ENCODE measurements at regions not wholly inside any gene's neighbourhood (a gene's known extent, or its start where the extent isn't known, plus 50 kb on each side); places are given as distances from the start of the nearest gene placed in this dataset.

DNA sequence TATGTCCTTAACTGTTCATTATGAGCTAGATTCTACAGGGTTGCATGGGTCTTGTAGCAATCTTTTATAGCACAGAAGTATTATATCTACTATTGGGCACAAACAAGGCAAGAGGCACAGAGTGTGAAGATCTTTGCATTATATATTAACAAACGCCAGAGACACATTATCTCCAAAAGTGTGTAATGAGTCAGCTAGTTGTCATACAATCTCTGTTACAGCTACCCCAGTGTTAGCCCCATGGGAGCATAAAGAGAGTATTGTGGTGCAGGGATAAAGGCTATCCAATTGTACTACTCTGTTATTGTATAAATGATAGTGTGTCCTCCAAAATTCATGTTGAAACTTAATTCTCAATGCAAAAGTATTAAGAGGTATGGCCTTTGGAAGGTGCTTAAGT lies 148.4 kb upstream of the RIMS1 start:
- no CpG with 5 or more reads among the region's 1 CpG for WGBS (ENCODE audit: extremely low coverage, insufficient coverage, insufficient read length)
- H3K4me2 ChIP-seq (ENCODE audit: low read length): no peak overlapping the region
- H2AK5ac ChIP-seq (ENCODE audit: low read length): no peak overlapping the region
- H3K4me1 ChIP-seq (ENCODE audit: control insufficient read depth in 1 of 2, insufficient read depth in 2 of 2, low read length in 2 of 2): no peaks in the 10 kb centered on the region
- H3K27me3 ChIP-seq (ENCODE audit: insufficient read depth, low read length): no peaks in the 10 kb centered on the region
- no peak for DNase-seq
- no peak overlapping the region for H3K18ac ChIP-seq (ENCODE audit: low read length)
- no peaks in the 10 kb centered on the region for H3K79me1 ChIP-seq (ENCODE audit: low read length)
- H3K4me3 ChIP-seq (ENCODE audit: low read depth, low read length): no peak overlapping the region
- H4K91ac ChIP-seq (ENCODE audit: low read depth, low read length): no peak overlapping the region
- no peak overlapping the region for H4K12ac ChIP-seq (ENCODE audit: low read depth, low read length)
- H3K36me3 ChIP-seq (ENCODE audit: control insufficient read depth in 1 of 2, insufficient read depth in 2 of 2, low read length in 2 of 2): no peaks in the 10 kb centered on the region
- H3K79me2 ChIP-seq (ENCODE audit: control insufficient read depth, insufficient read depth, low read length, poor library complexity): no peaks in the 10 kb centered on the region
- no peak overlapping the region for H2BK120ac ChIP-seq (ENCODE audit: insufficient read depth, low read length, poor library complexity)
- no peak overlapping the region for H3K9ac ChIP-seq (ENCODE audit: low read length)
- no peak overlapping the region for H2BK5ac ChIP-seq (ENCODE audit: low read depth, low read length, poor library complexity)
- no peak overlapping the region for H3K23ac ChIP-seq (ENCODE audit: low read length)
- no peak overlapping the region for H3K14ac ChIP-seq (ENCODE audit: low read length)
- no peak overlapping the region for H4K8ac ChIP-seq (ENCODE audit: low read depth, low read length)
- no peaks in the 10 kb centered on the region for H3K9me3 ChIP-seq (ENCODE audit: insufficient read depth, low read depth, low read length)
- H2BK12ac ChIP-seq (ENCODE audit: low read length): no peak overlapping the region
- no peak overlapping the region for H3K4ac ChIP-seq (ENCODE audit: low read depth, low read length)
- H3K27ac ChIP-seq (ENCODE audit: low read depth, low read length): no peak overlapping the region
- no peak overlapping the region for H2AFZ ChIP-seq (ENCODE audit: insufficient read depth, low read length, poor library complexity)

DNA sequence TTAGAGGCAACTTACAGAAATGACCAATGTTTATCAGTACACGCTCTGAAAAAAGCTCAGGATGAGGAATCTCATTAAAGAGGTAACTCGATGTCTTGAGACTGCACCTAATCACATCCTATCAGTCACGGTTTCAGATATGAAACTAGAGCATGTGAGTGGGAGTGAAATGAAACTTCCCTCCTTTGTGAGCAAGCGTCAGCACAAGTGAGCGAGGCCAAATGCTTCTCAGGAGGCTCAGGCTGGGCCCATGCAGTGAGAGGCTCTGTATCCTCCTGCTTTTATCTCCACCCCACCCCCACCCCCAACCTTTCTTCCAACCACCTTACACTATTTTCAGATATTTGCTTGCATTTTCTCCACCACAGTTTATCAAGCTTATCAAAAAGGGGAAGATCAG lies 140.8 kb upstream of the RIMS1 start:
- no peak overlapping the region for H2AK5ac ChIP-seq (ENCODE audit: low read length)
- H3K14ac ChIP-seq (ENCODE audit: low read length): no peak overlapping the region
- H3K4me1 ChIP-seq (ENCODE audit: control insufficient read depth in 1 of 2, insufficient read depth in 2 of 2, low read length in 2 of 2): no peaks in the 10 kb centered on the region
- H4K91ac ChIP-seq (ENCODE audit: low read depth, low read length): no peak overlapping the region
- H4K8ac ChIP-seq (ENCODE audit: low read depth, low read length): no peak overlapping the region
- H3K4me2 ChIP-seq (ENCODE audit: low read length): no peak overlapping the region
- no peak overlapping the region for H2BK5ac ChIP-seq (ENCODE audit: low read depth, low read length, poor library complexity)
- no peaks in the 10 kb centered on the region for H3K27me3 ChIP-seq (ENCODE audit: insufficient read depth, low read length)
- no CpG with 5 or more reads among the region's 5 CpGs for WGBS (ENCODE audit: extremely low coverage, insufficient coverage, insufficient read length)
- no peaks in the 10 kb centered on the region for H3K79me2 ChIP-seq (ENCODE audit: control insufficient read depth, insufficient read depth, low read length, poor library complexity)
- H2BK120ac ChIP-seq (ENCODE audit: insufficient read depth, low read length, poor library complexity): no peak overlapping the region
- no peak for DNase-seq
- no peaks in the 10 kb centered on the region for H3K9me3 ChIP-seq (ENCODE audit: insufficient read depth, low read depth, low read length)
- no peak overlapping the region for H3K9ac ChIP-seq (ENCODE audit: low read length)
- H2AFZ ChIP-seq (ENCODE audit: insufficient read depth, low read length, poor library complexity): no peak overlapping the region
- no peak overlapping the region for H3K4me3 ChIP-seq (ENCODE audit: low read depth, low read length)
- H2BK12ac ChIP-seq (ENCODE audit: low read length): no peak overlapping the region
- H3K27ac ChIP-seq (ENCODE audit: low read depth, low read length): no peak overlapping the region
- no peak overlapping the region for H3K18ac ChIP-seq (ENCODE audit: low read length)
- no peaks in the 10 kb centered on the region for H3K36me3 ChIP-seq (ENCODE audit: control insufficient read depth in 1 of 2, insufficient read depth in 2 of 2, low read length in 2 of 2)
- H3K23ac ChIP-seq (ENCODE audit: low read length): no peak overlapping the region
- no peak overlapping the region for H4K12ac ChIP-seq (ENCODE audit: low read depth, low read length)
- no peaks in the 10 kb centered on the region for H3K79me1 ChIP-seq (ENCODE audit: low read length)
- no peak overlapping the region for H3K4ac ChIP-seq (ENCODE audit: low read depth, low read length)

DNA sequence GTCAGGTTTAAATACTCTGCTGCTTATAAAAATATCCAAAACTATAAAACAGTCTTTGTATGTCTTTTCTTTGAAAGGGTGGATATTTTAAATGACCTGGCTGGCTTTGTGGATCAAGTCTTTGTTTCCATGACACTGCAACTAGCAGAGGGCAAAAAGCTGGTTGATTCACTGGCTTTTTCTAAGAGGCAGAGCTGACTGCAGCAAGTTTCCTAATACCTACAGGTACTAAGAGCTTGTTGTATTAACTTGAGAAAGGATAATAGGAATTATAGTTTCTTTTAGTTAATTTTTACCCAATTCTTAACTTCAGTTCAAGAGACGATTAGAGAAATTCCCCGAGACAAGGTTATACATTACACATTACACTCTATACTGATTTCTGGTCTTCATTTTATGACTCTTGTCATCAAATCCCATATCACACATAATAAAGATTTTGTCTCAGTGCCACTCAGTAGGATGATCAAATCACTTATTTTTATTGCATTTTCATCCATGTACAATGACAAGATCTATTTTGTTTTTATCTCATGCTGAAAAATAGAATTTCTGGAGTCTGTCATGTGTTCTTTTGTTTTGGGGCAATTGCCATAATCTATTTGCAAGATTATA lies 120.1 kb upstream of the RIMS1 start:
- Histone ChIP-seq H3K27ac (ENCODE audit: low read depth, low read length) (no peak overlapping the region), H3K9ac (ENCODE audit: low read length) (no peak overlapping the region), H3K36me3 (ENCODE audit: control insufficient read depth in 1 of 2, insufficient read depth in 2 of 2, low read length in 2 of 2) (no peaks in the 10 kb centered on the region), H4K12ac (ENCODE audit: low read depth, low read length) (no peak overlapping the region), H2BK120ac (ENCODE audit: insufficient read depth, low read length, poor library complexity) (no peak overlapping the region), H2BK12ac (ENCODE audit: low read length) (no peak overlapping the region), H3K4me3 (ENCODE audit: low read depth, low read length) (no peak overlapping the region), H3K4ac (ENCODE audit: low read depth, low read length) (no peak overlapping the region), H3K79me2 (ENCODE audit: control insufficient read depth, insufficient read depth, low read length, poor library complexity) (no peaks in the 10 kb centered on the region), H3K79me1 (ENCODE audit: low read length) (no peaks in the 10 kb centered on the region), H4K8ac (ENCODE audit: low read depth, low read length) (no peak overlapping the region), H3K4me1 (ENCODE audit: control insufficient read depth in 1 of 2, insufficient read depth in 2 of 2, low read length in 2 of 2) (no peaks in the 10 kb centered on the region), H2AFZ (ENCODE audit: insufficient read depth, low read length, poor library complexity) (no peak overlapping the region), H3K14ac (ENCODE audit: low read length) (no peak overlapping the region), H3K18ac (ENCODE audit: low read length) (no peak overlapping the region), H3K27me3 (ENCODE audit: insufficient read depth, low read length) (no peaks in the 10 kb centered on the region), H3K23ac (ENCODE audit: low read length) (no peak overlapping the region), H2AK5ac (ENCODE audit: low read length) (no peak overlapping the region), H4K91ac (ENCODE audit: low read depth, low read length) (no peak overlapping the region), H3K4me2 (ENCODE audit: low read length) (no peak overlapping the region), H2BK5ac (ENCODE audit: low read depth, low read length, poor library complexity) (no peak overlapping the region), H3K9me3 (ENCODE audit: insufficient read depth, low read depth, low read length) (no peaks in the 10 kb centered on the region)
- no CpG with 5 or more reads among the region's 2 CpGs for WGBS (ENCODE audit: extremely low coverage, insufficient coverage, insufficient read length)
- no peak for DNase-seq

DNA sequence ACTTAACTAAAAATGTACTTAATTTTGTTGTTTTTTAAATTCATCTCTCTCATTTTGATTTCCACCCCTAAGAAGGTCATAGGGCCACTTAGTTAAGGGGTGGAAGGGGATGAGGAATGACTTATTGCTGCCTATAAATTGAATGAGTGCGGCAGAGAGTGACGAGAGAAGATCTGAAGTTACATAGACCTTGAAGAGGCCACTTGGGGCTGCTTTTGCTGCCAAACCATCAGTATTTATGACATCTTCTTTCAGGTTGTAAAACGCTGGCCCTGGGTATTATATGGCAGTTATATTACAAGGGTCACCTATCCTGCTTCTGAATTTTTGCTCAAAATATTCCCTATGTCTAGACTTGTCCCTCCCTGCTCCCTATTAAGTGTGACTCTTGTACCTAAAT lies 119.6 kb upstream of the RIMS1 start:
- DNase-seq: no peak
- no CpG with 5 or more reads among the region's 3 CpGs for WGBS (ENCODE audit: extremely low coverage, insufficient coverage, insufficient read length)
- Histone ChIP-seq H3K4me1 (ENCODE audit: control insufficient read depth in 1 of 2, insufficient read depth in 2 of 2, low read length in 2 of 2) (no peaks in the 10 kb centered on the region), H3K79me1 (ENCODE audit: low read length) (no peaks in the 10 kb centered on the region), H3K23ac (ENCODE audit: low read length) (no peak overlapping the region), H4K91ac (ENCODE audit: low read depth, low read length) (no peak overlapping the region), H3K4me2 (ENCODE audit: low read length) (no peak overlapping the region), H3K9ac (ENCODE audit: low read length) (no peak overlapping the region), H3K9me3 (ENCODE audit: insufficient read depth, low read depth, low read length) (no peaks in the 10 kb centered on the region), H3K27ac (ENCODE audit: low read depth, low read length) (no peak overlapping the region), H2BK5ac (ENCODE audit: low read depth, low read length, poor library complexity) (no peak overlapping the region), H4K12ac (ENCODE audit: low read depth, low read length) (no peak overlapping the region), H2BK12ac (ENCODE audit: low read length) (no peak overlapping the region), H3K14ac (ENCODE audit: low read length) (no peak overlapping the region), H3K18ac (ENCODE audit: low read length) (no peak overlapping the region), H3K79me2 (ENCODE audit: control insufficient read depth, insufficient read depth, low read length, poor library complexity) (no peaks in the 10 kb centered on the region), H2AK5ac (ENCODE audit: low read length) (no peak overlapping the region), H3K4me3 (ENCODE audit: low read depth, low read length) (no peak overlapping the region), H2AFZ (ENCODE audit: insufficient read depth, low read length, poor library complexity) (no peak overlapping the region), H3K36me3 (ENCODE audit: control insufficient read depth in 1 of 2, insufficient read depth in 2 of 2, low read length in 2 of 2) (no peaks in the 10 kb centered on the region), H2BK120ac (ENCODE audit: insufficient read depth, low read length, poor library complexity) (no peak overlapping the region), H3K27me3 (ENCODE audit: insufficient read depth, low read length) (no peaks in the 10 kb centered on the region), H3K4ac (ENCODE audit: low read depth, low read length) (no peak overlapping the region), H4K8ac (ENCODE audit: low read depth, low read length) (no peak overlapping the region)
